Breast epithelium (tissue), 4 donors: ENCODE measurements at regions not wholly inside any gene's neighbourhood (a gene's known extent, or its start where the extent isn't known, plus 50 kb on each side); places are given as distances from the start of the nearest gene placed in this dataset.
"Not testable (repeated sequence)": the region's sequence is repeated elsewhere in the genome, so short reads cannot be mapped to it uniquely, and the experiment has no call there.

Experiments
- DNase-seq, 2 donors: peaks; one replicate each; pipeline ENCODE4 v3.0.0-alpha.2; 2019; ENCODE audit warnings: low spot score in 2 of 2
- H3K27ac ChIP-seq, 2 donors: fragments of 200-600 bp; sonication (generic) in 1 of 2; one replicate each; pipeline ENCODE4 v1.5.1; 2016 to 2019; ENCODE audit warnings: mild to moderate bottlenecking in 1 of 2
- H3K27me3 ChIP-seq, 2 donors: fragments of 200-600 bp; sonication (generic) in 1 of 2; one replicate each; pipeline versions ENCODE4 v1.5.1 to v1.6.0; 2017 to 2019; ENCODE audit warnings: control low read depth in 1 of 2, mild to moderate bottlenecking in 1 of 2
- H3K36me3 ChIP-seq: fragments of 200-600 bp; one replicate; pipeline ENCODE4 v1.5.1; 2019
- H3K4me1 ChIP-seq, 2 donors: fragments of 200-600 bp; sonication (generic); one replicate each; pipeline ENCODE4 v1.5.1; 2016 to 2019; ENCODE audit warnings: control low read depth in 1 of 2
- H3K4me3 ChIP-seq, 3 donors: fragments of 200-600 bp; sonication (generic); 1 replicate in 2 of 3; 2 replicates in 1 of 3; pipeline ENCODE4 v1.5.1; 2016 to 2019; ENCODE audit warnings: mild to moderate bottlenecking in 3 of 3, moderate library complexity in 2 of 3
- H3K9me3 ChIP-seq, 2 donors: fragments of 200-600 bp; sonication (generic) in 1 of 2; one replicate each; pipeline ENCODE4 v1.5.1; 2016 to 2019; ENCODE audit warnings: control low read depth in 1 of 2
- CTCF ChIP-seq, 3 donors: fragments of 450-650 bp; IDR thresholded peaks; one replicate each; pipeline ENCODE4 v1.5.1; 2016 to 2017; ENCODE audit warnings: antibody characterized with exemption in 3 of 3, mild to moderate bottlenecking in 3 of 3, moderate library complexity in 3 of 3
- POLR2A ChIP-seq: fragments of 450-650 bp; IDR thresholded peaks from one replicate; pipeline ENCODE4 v1.6.1; 2016; ENCODE audit warnings: antibody characterized with exemption, mild to moderate bottlenecking, moderate library complexity
- POLR2AphosphoS5 ChIP-seq, 3 donors: sonication (generic); formaldehyde crosslinking; IDR thresholded peaks; one replicate each; pipeline ENCODE4 v1.6.1; 2017; ENCODE audit warnings: antibody characterized with exemption in 3 of 3
- intact Hi-C: fragments of 100-400 bp; cut with DNase I; formaldehyde crosslinking; loops from one replicate; pipeline ENCODE4 v1.15.1; 2023; ENCODE audit warnings: low total_unique reads

- no peak for TF ChIP-seq POLR2AphosphoS5 (IDR thresholded peaks at IDR 0.05)
- no peak for TF ChIP-seq CTCF (IDR thresholded peaks at IDR 0.05)
- TF ChIP-seq POLR2A = no peak
- H3K9me3 ChIP-seq = peaks cover 8 to 10% of the 10 kb centered on the region in 2 donors
- H3K4me1 ChIP-seq = peaks cover 0 to 4% of the 10 kb centered on the region in 2 donors
- no peaks in the 10 kb centered on the region for H3K27me3 ChIP-seq
- no peak overlapping the region for H3K27ac ChIP-seq
- no peaks in the 10 kb centered on the region for H3K36me3 ChIP-seq
- no peak for DNase-seq
- no peak overlapping the region for H3K4me3 ChIP-seq
- intact Hi-C loops = no loop called here
Measured at GRCh38 chr12:67484791-67485480, 163.6 kb upstream of the DYRK2 start.

DNA sequence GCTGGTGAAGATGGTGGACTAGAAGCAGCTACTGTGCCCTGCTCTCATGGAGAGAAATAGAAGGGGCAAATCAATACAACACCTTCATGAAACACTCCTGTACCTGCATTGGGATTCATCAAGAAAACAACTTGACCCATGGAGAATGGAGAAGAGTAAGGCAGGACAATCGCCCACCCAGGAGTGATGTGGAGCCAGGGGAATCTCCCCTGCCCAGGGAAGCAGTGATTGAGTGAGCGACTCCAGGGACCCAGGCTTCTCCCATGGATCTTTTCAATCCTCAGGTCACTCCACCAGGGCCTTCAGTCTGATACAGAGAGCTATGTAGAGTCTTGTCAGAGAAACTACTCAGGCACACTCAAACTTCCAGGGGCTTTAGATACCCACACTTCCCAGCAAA is 161.9 kb upstream of the DYRK2 start:
- Histone ChIP-seq H3K9me3 (peaks cover 10% of the 10 kb centered on the region in 2 donors), H3K4me3 (no peak overlapping the region), H3K27ac (no peak overlapping the region), H3K27me3 (no peaks in the 10 kb centered on the region), H3K4me1 (peaks cover 0 to 4% of the 10 kb centered on the region in 2 donors), H3K36me3 (no peaks in the 10 kb centered on the region)
- TF ChIP-seq POLR2A (no peak), CTCF (IDR thresholded peaks at IDR 0.05) (no peak), POLR2AphosphoS5 (IDR thresholded peaks at IDR 0.05) (no peak)
- DNase-seq = no peak
- intact Hi-C loops = no loop called here

DNA sequence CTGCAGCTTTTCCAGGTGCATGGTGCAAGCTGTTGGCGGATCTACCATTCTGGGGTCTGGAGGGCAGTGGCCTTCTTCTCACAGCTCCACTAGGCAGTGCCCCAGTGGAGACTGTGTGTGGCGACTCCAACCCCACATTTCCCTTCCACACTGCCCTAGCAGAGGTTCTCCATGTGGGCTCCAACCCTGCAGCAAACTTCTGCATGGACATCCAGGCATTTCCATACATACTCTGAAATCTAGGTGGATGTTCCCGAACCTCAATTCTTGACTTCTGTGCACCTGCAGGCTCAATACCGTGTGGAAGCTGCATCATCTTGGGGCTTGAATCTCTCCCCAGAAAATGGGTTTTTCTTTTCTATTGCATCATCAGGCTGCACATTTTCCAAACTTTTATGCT is 160.2 kb upstream of the DYRK2 start:
- H3K4me1 ChIP-seq, H3K27me3 ChIP-seq, H3K27ac ChIP-seq, H3K36me3 ChIP-seq, intact Hi-C loops, DNase-seq, H3K4me3 ChIP-seq: not testable (repeated sequence)
- peaks cover 10 to 12% of the 10 kb centered on the region in 2 donors for H3K9me3 ChIP-seq

- TF ChIP-seq POLR2AphosphoS5 (IDR thresholded peaks at IDR 0.05) = no peak
- no peak for TF ChIP-seq POLR2A
- no peak for TF ChIP-seq CTCF (IDR thresholded peaks at IDR 0.05)
Measured at GRCh38 chr12:67489007-67489406, 159.5 kb upstream of the DYRK2 start.

DNA sequence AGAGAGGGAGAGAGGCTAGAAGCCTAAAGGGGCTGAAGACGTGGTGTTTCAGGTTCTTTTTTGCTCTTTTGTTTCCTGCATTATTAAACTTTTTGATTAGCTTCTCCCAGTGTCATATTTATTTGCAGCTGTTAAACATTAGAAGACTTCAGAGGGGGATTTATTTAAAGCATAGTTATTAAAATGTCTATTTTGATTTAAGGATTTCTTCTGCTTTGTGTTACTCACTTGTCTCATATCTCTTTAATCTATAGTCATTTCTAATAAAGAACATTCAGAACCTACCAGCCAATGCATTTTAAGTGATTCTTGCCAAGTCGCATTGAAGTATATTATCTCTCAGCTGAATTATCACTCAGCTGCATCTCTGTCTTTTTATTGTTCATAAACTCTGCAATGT is 152.0 kb upstream of the DYRK2 start:
- Histone ChIP-seq H3K9me3 (peaks cover 0 to 2% of the 10 kb centered on the region in 2 donors), H3K27me3 (no peaks in the 10 kb centered on the region), H3K4me1 (no peaks in the 10 kb centered on the region), H3K4me3 (no peak overlapping the region), H3K27ac (no peak overlapping the region), H3K36me3 (no peaks in the 10 kb centered on the region)
- no peak for TF ChIP-seq POLR2AphosphoS5 (IDR thresholded peaks at IDR 0.05)
- no peak for TF ChIP-seq POLR2A
- TF ChIP-seq CTCF (IDR thresholded peaks at IDR 0.05) = no peak
- DNase-seq = no peak
- intact Hi-C loops = no loop called here

More at GRCh38 chr12:67489007-67489406, 159.5 kb upstream of the DYRK2 start:
- intact Hi-C loops = no loop called here
- no peak for DNase-seq
- Histone ChIP-seq H3K9me3 (peaks cover 10 to 12% of the 10 kb centered on the region in 2 donors), H3K27me3 (no peaks in the 10 kb centered on the region), H3K27ac (no peak overlapping the region), H3K36me3 (no peaks in the 10 kb centered on the region), H3K4me3 (no peak overlapping the region), H3K4me1 (no peaks in the 10 kb centered on the region)

- Histone ChIP-seq H3K9me3 (no peaks in the 10 kb centered on the region), H3K27me3 (no peaks in the 10 kb centered on the region), H3K36me3 (no peaks in the 10 kb centered on the region), H3K4me1 (no peaks in the 10 kb centered on the region), H3K27ac (no peak overlapping the region), H3K4me3 (no peak overlapping the region)
- intact Hi-C loops = no loop called here
- TF ChIP-seq POLR2A = no peak
- no peak for TF ChIP-seq POLR2AphosphoS5 (IDR thresholded peaks at IDR 0.05)
- TF ChIP-seq CTCF (IDR thresholded peaks at IDR 0.05) = no peak
- no peak for DNase-seq
Measured at GRCh38 chr12:67498991-67499390, 149.6 kb upstream of the DYRK2 start.
